ENCODE measurements at regions not wholly inside any gene's neighbourhood (a gene's known extent, or its start where the extent isn't known, plus 50 kb on each side); places are given as distances from the start of the nearest gene placed in this dataset.

- in situ Hi-C loops (cut with MboI; ENCODE audit: low sequenced_read_pairs), result no loop called here
These were observed 1040.1 kb downstream of the MAT2B start for GRCh38 chr5:164545507-164545906.

DNA sequence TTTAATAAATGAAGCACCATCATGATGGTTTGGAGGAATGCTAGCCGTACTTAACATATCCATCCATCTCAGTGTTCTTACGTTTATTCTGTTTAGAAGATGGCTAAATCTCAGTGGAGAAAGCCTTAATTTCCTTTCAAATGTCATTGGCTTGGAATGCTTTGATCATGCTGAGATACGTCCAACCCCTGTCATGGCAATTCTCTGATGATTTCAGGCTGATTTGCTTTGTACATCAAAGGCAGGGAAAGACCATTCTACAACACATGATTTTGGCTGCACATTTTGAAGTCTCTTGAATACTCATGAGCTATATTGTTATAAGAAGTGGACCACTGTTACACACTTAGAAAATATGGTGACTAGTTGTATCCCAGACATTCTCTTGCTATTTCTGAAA lies 1048.4 kb downstream of the MAT2B start:
- in situ Hi-C loops (cut with MboI; ENCODE audit: low sequenced_read_pairs), result no loop called here

DNA sequence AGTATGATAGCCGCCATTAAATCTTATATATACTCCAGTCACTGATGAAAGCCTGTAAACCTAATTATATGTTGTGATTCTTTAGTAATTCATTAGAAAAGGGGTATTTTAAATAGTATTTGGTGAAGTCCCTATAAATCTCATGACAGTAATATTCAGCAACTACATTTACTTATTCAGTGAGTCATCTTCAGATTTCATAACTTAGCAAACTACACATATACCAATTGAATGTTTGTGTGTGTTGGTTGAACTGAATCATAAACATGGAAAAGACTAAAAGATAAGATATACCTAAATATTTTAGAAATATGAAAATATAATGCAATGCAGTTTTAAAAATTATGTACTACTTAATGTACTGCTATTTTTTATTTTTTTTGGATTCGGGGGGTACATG lies 1050.4 kb downstream of the MAT2B start:
- in situ Hi-C loops (cut with MboI; ENCODE audit: low sequenced_read_pairs), result no loop called here

DNA sequence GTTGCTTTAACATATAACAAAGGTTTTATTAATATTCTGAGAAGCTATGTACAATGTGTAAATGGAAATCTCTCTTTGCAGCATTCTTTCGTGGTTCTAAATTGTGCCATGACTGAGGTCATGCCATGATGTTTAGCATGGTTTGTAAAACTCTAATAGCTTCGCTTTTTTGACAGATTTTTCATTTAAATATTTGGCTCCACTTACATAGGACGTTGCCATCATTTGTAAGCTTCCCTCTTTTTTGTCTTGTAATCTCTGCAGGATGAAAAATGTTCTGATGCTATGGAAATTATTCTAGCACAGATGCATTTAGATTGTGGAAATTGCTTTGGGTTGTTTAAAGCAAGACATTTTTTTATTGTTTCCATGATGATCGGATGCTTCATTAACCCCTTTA lies 1054.8 kb downstream of the MAT2B start:
- in situ Hi-C loops (cut with MboI; ENCODE audit: low sequenced_read_pairs), result no loop called here

GRCh38 chr5:164561933-164562872 lies 1056.8 kb downstream of the MAT2B start:
- in situ Hi-C loops (cut with MboI; ENCODE audit: low sequenced_read_pairs), result no loop called here

GRCh38 chr5:164563370-164563769 lies 1058.0 kb downstream of the MAT2B start:
- in situ Hi-C loops (cut with MboI; ENCODE audit: low sequenced_read_pairs), result no loop called here

DNA sequence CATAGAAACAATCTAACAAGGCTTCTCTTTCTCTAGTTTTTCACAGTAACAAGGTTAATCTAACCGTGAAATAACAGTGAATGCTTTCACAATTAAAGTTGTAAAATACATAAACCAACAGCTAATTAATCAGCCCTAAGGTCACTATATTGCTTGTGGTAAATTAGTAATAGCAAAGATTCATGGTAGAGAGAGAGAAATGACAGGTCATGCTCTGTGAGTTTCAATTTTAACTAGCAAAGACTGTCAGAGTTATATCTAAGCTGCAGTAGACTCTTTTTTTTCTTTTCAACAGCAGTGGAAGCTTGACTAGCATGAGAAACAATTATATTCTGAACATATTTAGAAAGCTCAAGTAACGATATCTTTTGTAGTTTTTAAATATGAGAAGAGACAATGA lies 1068.0 kb downstream of the MAT2B start:
- in situ Hi-C loops (cut with MboI; ENCODE audit: low sequenced_read_pairs), result no loop called here

GRCh38 chr5:164577201-164577600 lies 1071.8 kb downstream of the MAT2B start:
- in situ Hi-C loops (cut with MboI; ENCODE audit: low sequenced_read_pairs), result no loop called here

- in situ Hi-C loops (cut with MboI; ENCODE audit: low sequenced_read_pairs), result no loop called here
These were observed 1072.3 kb downstream of the MAT2B start for GRCh38 chr5:164577742-164578141.

GRCh38 chr5:164578401-164578800 lies 1073.0 kb downstream of the MAT2B start:
- in situ Hi-C loops (cut with MboI; ENCODE audit: low sequenced_read_pairs), result no loop called here

- in situ Hi-C loops (cut with MboI; ENCODE audit: low sequenced_read_pairs), result no loop called here
These were observed 1073.5 kb downstream of the MAT2B start for GRCh38 chr5:164578911-164579310.

DNA sequence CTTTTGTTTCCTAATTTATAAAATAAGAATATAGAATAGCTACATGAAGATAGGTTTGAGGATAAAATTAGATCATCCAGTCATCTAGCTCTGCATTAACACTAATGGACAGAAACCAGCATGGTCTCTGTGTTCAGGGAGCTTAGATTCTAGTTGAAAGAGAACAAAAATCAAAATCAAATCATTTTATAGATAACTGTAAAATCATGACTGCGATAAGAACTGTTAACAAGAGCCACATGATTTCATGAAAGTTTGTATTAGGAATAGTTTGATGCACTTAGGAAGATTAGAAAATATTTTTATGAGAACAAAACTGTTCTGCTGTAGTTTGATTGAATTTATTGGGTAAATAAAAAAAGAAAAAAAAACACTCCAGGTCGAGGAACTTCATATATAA lies 1074.7 kb downstream of the MAT2B start:
- in situ Hi-C loops (cut with MboI; ENCODE audit: low sequenced_read_pairs), result no loop called here

DNA sequence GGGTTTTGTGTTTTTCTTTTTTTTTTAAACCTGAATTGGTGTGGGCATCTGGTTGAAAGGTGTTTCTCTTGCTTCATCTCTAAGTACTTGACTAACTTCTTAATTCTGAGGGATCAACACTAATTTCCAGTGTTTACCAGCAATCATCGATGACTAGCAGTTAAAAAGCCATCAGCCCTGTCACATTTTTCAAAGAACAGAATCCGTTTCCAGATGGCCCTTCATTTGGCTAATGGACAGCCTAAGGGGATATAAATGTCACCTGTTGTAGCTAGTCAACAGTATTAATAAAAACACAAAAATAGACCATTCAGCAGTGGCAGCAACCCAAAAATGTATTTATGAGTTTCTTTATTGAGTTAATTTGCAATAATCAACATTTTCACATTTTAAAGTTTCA lies 1076.5 kb downstream of the MAT2B start:
- in situ Hi-C loops (cut with MboI; ENCODE audit: low sequenced_read_pairs), result no loop called here

- in situ Hi-C loops (cut with MboI; ENCODE audit: low sequenced_read_pairs), result no loop called here
These were observed 1088.6 kb downstream of the MAT2B start for GRCh38 chr5:164593982-164594381.

GRCh38 chr5:164597293-164597900 lies 1092.0 kb downstream of the MAT2B start:
- in situ Hi-C loops (cut with MboI; ENCODE audit: low sequenced_read_pairs), result no loop called here

DNA sequence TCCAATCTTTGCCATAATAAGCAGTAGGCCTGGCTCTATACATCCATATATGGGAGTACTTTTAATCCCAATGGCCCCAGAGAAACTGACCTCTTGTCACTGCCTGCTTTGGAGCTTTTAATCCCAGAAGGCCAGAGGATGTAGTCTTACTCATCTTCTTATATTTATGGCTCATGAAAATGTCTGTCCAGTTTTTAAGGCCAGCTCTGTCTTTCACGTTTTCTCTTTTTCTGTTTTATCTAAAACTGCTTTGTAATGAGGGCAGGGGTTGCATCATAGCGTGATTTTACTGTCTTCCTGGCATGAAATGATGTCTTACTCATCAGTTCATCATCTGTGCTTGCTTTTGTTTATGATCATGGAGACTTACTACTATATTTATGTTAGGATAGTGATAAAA lies 1094.9 kb downstream of the MAT2B start:
- in situ Hi-C loops (cut with MboI; ENCODE audit: low sequenced_read_pairs), result no loop called here

DNA sequence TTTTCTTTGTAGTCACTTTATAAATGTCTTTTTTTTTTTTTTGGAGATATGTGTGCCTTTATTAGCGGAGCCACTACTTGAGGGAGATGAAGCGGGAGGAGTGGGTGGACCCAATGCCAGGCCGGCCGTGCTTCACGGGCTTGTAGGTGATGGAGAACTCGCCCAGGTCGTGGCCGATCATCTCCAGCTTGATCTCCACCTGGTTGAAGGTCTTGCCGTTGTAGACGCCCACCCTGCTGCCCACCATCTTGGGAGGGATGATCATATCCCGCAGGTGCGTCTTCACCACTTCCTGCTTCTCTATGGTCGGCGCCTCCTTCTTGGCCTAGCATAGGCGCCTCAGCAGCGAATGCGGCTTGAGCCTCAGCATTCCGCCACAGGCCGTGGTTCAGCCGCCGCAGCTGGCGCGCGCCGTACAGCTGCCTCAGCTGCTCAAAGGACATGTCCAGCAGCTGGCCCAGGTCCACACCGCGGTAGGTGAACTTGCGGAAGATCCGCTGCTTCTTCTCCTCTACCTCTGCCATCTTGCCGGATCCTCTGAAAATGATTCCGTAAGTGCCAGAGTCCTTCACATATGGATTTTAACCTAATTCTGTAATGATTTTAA lies 1095.6 kb downstream of the MAT2B start:
- in situ Hi-C loops (cut with MboI; ENCODE audit: low sequenced_read_pairs), result no loop called here

GRCh38 chr5:164608507-164608906 lies 1103.1 kb downstream of the MAT2B start:
- in situ Hi-C loops (cut with MboI; ENCODE audit: low sequenced_read_pairs), result no loop called here

- in situ Hi-C loops (cut with MboI; ENCODE audit: low sequenced_read_pairs), result no loop called here
These were observed 1105.0 kb downstream of the MAT2B start for GRCh38 chr5:164610374-164610773.

GRCh38 chr5:164614707-164615106 lies 1109.3 kb downstream of the MAT2B start:
- in situ Hi-C loops (cut with MboI; ENCODE audit: low sequenced_read_pairs), result no loop called here

DNA sequence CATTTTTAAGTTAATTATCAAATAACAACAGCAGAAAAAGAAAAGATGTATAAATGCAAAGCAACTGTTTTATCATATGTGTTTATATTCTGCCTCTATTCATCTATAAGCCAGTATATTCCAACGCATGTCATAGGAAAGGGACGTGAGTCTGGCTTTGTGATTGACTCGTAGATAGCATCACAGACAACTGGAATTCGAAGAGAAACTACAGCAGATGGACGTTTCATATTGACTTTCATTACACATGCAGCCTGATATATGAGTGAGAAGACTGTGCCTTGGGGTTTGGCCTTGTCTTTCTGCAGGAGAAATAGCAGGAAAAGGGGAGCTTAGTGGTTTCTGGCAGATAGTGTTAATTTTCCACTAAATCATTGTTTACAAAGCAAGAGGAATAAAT lies 1111.9 kb downstream of the MAT2B start:
- in situ Hi-C loops (cut with MboI; ENCODE audit: low sequenced_read_pairs), result no loop called here

- in situ Hi-C loops (cut with MboI; ENCODE audit: low sequenced_read_pairs), result no loop called here
These were observed 1121.6 kb downstream of the MAT2B start for GRCh38 chr5:164627021-164627420.

All from HL-60/S4 (cell line).